Caco-2 (cell line): ENCODE measurements at regions not wholly inside any gene's neighbourhood (a gene's known extent, or its start where the extent isn't known, plus 50 kb on each side); places are given as distances from the start of the nearest gene placed in this dataset.

Experiments
- BruUV-seq: library from RNA; stranded (reverse); fragments of 400-500 nt; replicated peaks from 2 replicates; lab custom pipeline; 2021; lab: Mats Ljungman, UMichigan
- CTCF ChIA-PET: fragments of 300-600 bp; sonication (Branson Sonifier 250); formaldehyde crosslinking; loops from one replicate; lab custom pipeline; 2022; ENCODE audit warnings: antibody characterized with exemption; lab: Charles Lee
- POLR2A ChIA-PET: fragments of 300-600 bp; sonication (Branson Sonifier 250); formaldehyde crosslinking; loops from one replicate; lab custom pipeline; 2022; ENCODE audit warnings: antibody characterized with exemption; lab: Charles Lee
- DNase-seq, 2 experiments: peaks; one replicate each; pipeline versions ENCODE4 v3.0.0 to v3.0.0-alpha.2; 2020 to 2022
- H3K27me3 ChIP-seq: replicated peaks from 2 replicates; pipeline ENCODE4 v1.6.0; 2011; ENCODE audit warnings: low read length; ENCODE audit not compliant: control insufficient read depth, insufficient read depth
- H3K36me3 ChIP-seq: 2 replicates; pipeline ENCODE4 v1.5.1; 2011; ENCODE audit warnings: low read length; ENCODE audit not compliant: control insufficient read depth, insufficient read depth
- H3K4me1 ChIP-seq: fragments of 250-450 bp; sonication (Bioruptor Pico); 2 replicates; pipeline ENCODE4 v1.5.1; 2020; ENCODE audit warnings: mild to moderate bottlenecking
- H3K4me3 ChIP-seq: 2 replicates; pipeline ENCODE4 v1.5.1; 2011; ENCODE audit warnings: low read depth, mild to moderate bottlenecking, control low read depth, low read length
- H3K9me3 ChIP-seq: fragments of 250-450 bp; sonication (Bioruptor Pico); 2 replicates; pipeline ENCODE4 v1.5.1; 2020; ENCODE audit warnings: mild to moderate bottlenecking, moderate library complexity
- H3K27ac Mint-ChIP-seq: one replicate; pipeline ENCODE4 v1.8.0; 2022; ENCODE audit warnings: mixed read lengths; ENCODE audit not compliant: unreplicated experiment
- H3K27me3 Mint-ChIP-seq: one replicate; pipeline ENCODE4 v1.8.0; 2022; ENCODE audit warnings: mixed read lengths; ENCODE audit not compliant: insufficient read depth, unreplicated experiment
- H3K36me3 Mint-ChIP-seq: one replicate; pipeline ENCODE4 v1.8.0; 2022; ENCODE audit warnings: mild to moderate bottlenecking, mixed read lengths; ENCODE audit not compliant: insufficient read depth, unreplicated experiment
- H3K4me1 Mint-ChIP-seq: one replicate; pipeline ENCODE4 v1.8.0; 2022; ENCODE audit warnings: low read depth, mixed read lengths; ENCODE audit not compliant: unreplicated experiment
- H3K4me3 Mint-ChIP-seq: one replicate; pipeline ENCODE4 v1.8.0; 2022; ENCODE audit warnings: mild to moderate bottlenecking, moderate library complexity, mixed read lengths; ENCODE audit not compliant: unreplicated experiment
- H3K9me3 Mint-ChIP-seq: one replicate; pipeline ENCODE4 v1.8.0; 2022; ENCODE audit warnings: mixed read lengths; ENCODE audit not compliant: unreplicated experiment
- intact Hi-C: fragments of 100-400 bp; cut with micrococcal nuclease; formaldehyde crosslinking; loops from one replicate; pipeline ENCODE4 v1.10.0; 2022; ENCODE audit not compliant: unreplicated experiment
- TF ChIP-seq, protein P1 (sequence below), 2 experiments: fragments of 200-600 bp in 1 of 2; IDR thresholded peaks; 1 replicate in 1 of 2; 2 replicates in 1 of 2; pipeline versions ENCODE4 v1.5.1 to v1.8.0; 2011 to 2022; ENCODE audit warnings: antibody characterized with exemption in 1 of 2, control low read depth in 1 of 2, inconsistent platforms in 1 of 2, low read depth in 1 of 2, low read length in 1 of 2, mild to moderate bottlenecking in 1 of 2, moderate library complexity in 1 of 2; ENCODE audit not compliant: insufficient read depth in 1 of 2, severe bottlenecking in 1 of 2, unreplicated experiment in 1 of 2

DNA sequence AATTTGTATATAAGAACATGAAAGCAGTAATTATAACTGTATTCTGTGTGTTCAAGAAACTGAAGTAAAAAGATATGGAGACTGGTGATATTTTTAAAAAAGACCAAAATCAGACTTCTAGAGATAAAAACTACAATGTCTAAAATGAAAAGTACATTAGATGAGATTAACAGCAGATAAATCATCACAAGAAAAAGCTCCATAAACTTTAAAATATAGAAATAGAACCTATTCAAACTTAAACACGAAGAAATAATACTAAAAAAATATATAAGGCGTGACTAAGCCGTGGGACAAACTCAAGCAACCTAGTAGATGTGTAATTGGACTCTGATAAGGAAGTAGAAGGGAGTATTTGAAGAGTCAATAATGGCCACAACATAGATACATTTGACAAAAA is 189.1 kb upstream of the ZMIZ1 start:
- no TSS peak for BruUV-seq
- TF ChIP-seq, protein P1, sequence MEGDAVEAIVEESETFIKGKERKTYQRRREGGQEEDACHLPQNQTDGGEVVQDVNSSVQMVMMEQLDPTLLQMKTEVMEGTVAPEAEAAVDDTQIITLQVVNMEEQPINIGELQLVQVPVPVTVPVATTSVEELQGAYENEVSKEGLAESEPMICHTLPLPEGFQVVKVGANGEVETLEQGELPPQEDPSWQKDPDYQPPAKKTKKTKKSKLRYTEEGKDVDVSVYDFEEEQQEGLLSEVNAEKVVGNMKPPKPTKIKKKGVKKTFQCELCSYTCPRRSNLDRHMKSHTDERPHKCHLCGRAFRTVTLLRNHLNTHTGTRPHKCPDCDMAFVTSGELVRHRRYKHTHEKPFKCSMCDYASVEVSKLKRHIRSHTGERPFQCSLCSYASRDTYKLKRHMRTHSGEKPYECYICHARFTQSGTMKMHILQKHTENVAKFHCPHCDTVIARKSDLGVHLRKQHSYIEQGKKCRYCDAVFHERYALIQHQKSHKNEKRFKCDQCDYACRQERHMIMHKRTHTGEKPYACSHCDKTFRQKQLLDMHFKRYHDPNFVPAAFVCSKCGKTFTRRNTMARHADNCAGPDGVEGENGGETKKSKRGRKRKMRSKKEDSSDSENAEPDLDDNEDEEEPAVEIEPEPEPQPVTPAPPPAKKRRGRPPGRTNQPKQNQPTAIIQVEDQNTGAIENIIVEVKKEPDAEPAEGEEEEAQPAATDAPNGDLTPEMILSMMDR (IDR thresholded peaks at IDR 0.05; ENCODE audit: insufficient read depth in 1 of 2, low read depth in 1 of 2, low read length in 1 of 2, severe bottlenecking in 1 of 2, unreplicated experiment in 1 of 2), result no peak
- Histone ChIP-seq H3K27me3 (no peaks in the 10 kb centered on the region; the same call in 1 of the 2 replicates), H3K9me3 (peaks cover 16% of the 10 kb centered on the region), H3K4me3 (no peak overlapping the region), H3K36me3 (no peaks in the 10 kb centered on the region), H3K4me1 (no peaks in the 10 kb centered on the region)
- POLR2A ChIA-PET, result no interaction called here
- H3K4me3 Mint-ChIP-seq, result no peak overlapping the region
- no peak overlapping the region for H3K27ac Mint-ChIP-seq
- intact Hi-C loops, result no loop called here
- peaks cover 16% of the 10 kb centered on the region for H3K9me3 Mint-ChIP-seq
- H3K27me3 Mint-ChIP-seq, result peaks cover 3% of the 10 kb centered on the region
- CTCF ChIA-PET, result no interaction called here
- no peak for DNase-seq
- H3K4me1 Mint-ChIP-seq, result no peaks in the 10 kb centered on the region
- no peaks in the 10 kb centered on the region for H3K36me3 Mint-ChIP-seq

DNA sequence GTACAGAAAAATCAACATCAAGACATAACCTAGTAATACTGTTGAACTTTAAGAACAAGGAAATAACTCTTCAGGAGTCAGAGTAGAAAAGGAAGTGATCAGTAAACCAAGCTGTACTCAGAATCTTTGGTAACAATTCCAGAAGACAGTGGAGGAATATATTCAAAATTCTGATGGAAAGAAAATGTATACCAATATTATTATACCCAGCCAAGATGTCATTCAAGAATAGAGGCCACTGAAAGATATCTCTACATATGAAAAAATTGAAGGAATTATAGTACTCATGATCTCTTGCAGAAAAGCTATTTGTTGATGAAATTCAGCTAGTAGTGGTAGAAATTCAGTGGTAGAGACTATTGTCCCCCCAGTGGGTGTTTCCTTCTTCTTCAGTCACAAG is 182.6 kb upstream of the ZMIZ1 start:
- Histone ChIP-seq H3K27me3 (no peaks in the 10 kb centered on the region), H3K36me3 (no peaks in the 10 kb centered on the region), H3K4me1 (no peaks in the 10 kb centered on the region), H3K9me3 (peaks cover 25% of the 10 kb centered on the region), H3K4me3 (no peak overlapping the region)
- TF ChIP-seq, protein P1 (IDR thresholded peaks at IDR 0.05; ENCODE audit: insufficient read depth in 1 of 2, low read depth in 1 of 2, low read length in 1 of 2, severe bottlenecking in 1 of 2, unreplicated experiment in 1 of 2), result no peak
- no peaks in the 10 kb centered on the region for H3K27me3 Mint-ChIP-seq
- no peaks in the 10 kb centered on the region for H3K36me3 Mint-ChIP-seq
- BruUV-seq, result no TSS peak
- DNase-seq, result no peak
- intact Hi-C loops, result no loop called here
- H3K4me3 Mint-ChIP-seq, result no peak overlapping the region
- H3K27ac Mint-ChIP-seq, result no peak overlapping the region
- H3K9me3 Mint-ChIP-seq, result peaks cover 23% of the 10 kb centered on the region
- ChIA-PET CTCF (no interaction called here), POLR2A (no interaction called here)
- peaks cover 10% of the 10 kb centered on the region for H3K4me1 Mint-ChIP-seq

DNA sequence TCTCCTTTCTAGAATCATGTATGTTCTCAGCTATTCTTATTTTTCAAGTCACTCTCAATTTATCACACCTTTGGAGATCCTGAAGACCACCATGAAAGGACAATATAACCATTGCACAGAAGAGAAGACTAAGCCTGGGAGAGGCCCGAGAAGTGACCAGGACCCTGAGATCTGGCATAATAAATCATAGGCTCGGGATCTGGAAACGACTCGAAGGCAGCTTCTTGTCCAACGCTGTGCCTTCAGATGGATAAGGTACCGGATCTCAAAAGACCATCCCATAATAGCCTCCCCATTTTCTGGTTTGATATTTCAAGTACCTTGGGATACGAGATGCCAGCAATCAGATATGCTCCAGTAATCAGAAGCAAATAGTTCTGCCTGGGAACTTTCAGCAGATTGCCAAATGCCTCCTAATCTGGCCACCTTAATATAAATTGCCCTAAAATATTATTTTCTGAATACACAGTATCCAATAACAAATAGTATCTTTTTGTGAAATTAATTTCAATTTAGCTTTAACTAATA is 179.2 kb upstream of the ZMIZ1 start:
- intact Hi-C loops, result no loop called here
- Mint-ChIP-seq H3K4me3 (no peak overlapping the region), H3K9me3 (peaks cover 23% of the 10 kb centered on the region), H3K4me1 (peaks cover 16% of the 10 kb centered on the region), H3K36me3 (no peaks in the 10 kb centered on the region), H3K27me3 (no peaks in the 10 kb centered on the region), H3K27ac (no peak overlapping the region)
- peaks cover 20% of the 10 kb centered on the region for H3K9me3 ChIP-seq
- no peaks in the 10 kb centered on the region for H3K27me3 ChIP-seq
- POLR2A ChIA-PET, result no interaction called here
- CTCF ChIA-PET, result no interaction called here
- TF ChIP-seq, protein P1 (IDR thresholded peaks at IDR 0.05; ENCODE audit: insufficient read depth in 1 of 2, low read depth in 1 of 2, low read length in 1 of 2, severe bottlenecking in 1 of 2, unreplicated experiment in 1 of 2), result no peak
- H3K4me1 ChIP-seq, result no peaks in the 10 kb centered on the region
- H3K4me3 ChIP-seq, result no peak overlapping the region
- no TSS peak for BruUV-seq
- no peaks in the 10 kb centered on the region for H3K36me3 ChIP-seq
- DNase-seq, result no peak
